Body of pancreas (tissue), 4 donors: ENCODE measurements at regions not wholly inside any gene's neighbourhood (a gene's known extent, or its start where the extent isn't known, plus 50 kb on each side); places are given as distances from the start of the nearest gene placed in this dataset.
"Not testable (repeated sequence)": the region's sequence is repeated elsewhere in the genome, so short reads cannot be mapped to it uniquely, and the experiment has no call there.

Experiments used
- ATAC-seq: fragments of 150-250 bp; one replicate; pipeline ENCODE4 v1.9.1; 2016
- DNase-seq, 4 donors: peaks; one replicate each; pipeline ENCODE4 v3.0.0-alpha.2; 2019
- H3K27ac ChIP-seq, 4 donors: fragments of 200-600 bp; sonication (generic); 1 replicate in 3 of 4; 2 replicates in 1 of 4; pipeline versions ENCODE4 v1.5.1 to v1.6.1; 2016 to 2019; ENCODE audit warnings: mild to moderate bottlenecking in 1 of 4, mixed read lengths in 1 of 4, moderate library complexity in 1 of 4
- H3K27me3 ChIP-seq, 2 donors: fragments of 200-600 bp; sonication (generic); one replicate each; pipeline ENCODE4 v1.6.0; 2016; ENCODE audit warnings: mild to moderate bottlenecking in 1 of 2
- H3K36me3 ChIP-seq, 2 donors: fragments of 200-600 bp; sonication (generic); replicated peaks in 1 of 2; 2 replicates each; pipeline ENCODE4 v1.5.1; 2016; ENCODE audit warnings: low read depth in 2 of 2; ENCODE audit not compliant: insufficient read depth in 1 of 2
- H3K4me1 ChIP-seq: fragments of 200-600 bp; sonication (generic); one replicate; pipeline ENCODE4 v1.6.0; 2016
- H3K4me3 ChIP-seq, 2 donors: fragments of 200-600 bp; sonication (generic); 1 replicate in 1 of 2; 2 replicates in 1 of 2; pipeline ENCODE4 v1.5.1; 2016 to 2019
- H3K9me3 ChIP-seq, 3 donors: fragments of 200-600 bp; sonication (generic); 1 replicate in 2 of 3; 2 replicates in 1 of 3; pipeline ENCODE4 v1.5.1; 2016
- POLR2A ChIP-seq, 3 donors: fragments of 450-650 bp; IDR thresholded peaks; one replicate each; pipeline ENCODE4 v1.6.1; 2016; ENCODE audit warnings: antibody characterized with exemption in 3 of 3, mild to moderate bottlenecking in 2 of 3
- WGBS, 2 donors: methylation state at CpG; one replicate each; pipeline ENCODE4 v1.1.5; 2017; 5-methylcytosine and 5-hydroxymethylcytosine counted together
- intact Hi-C: fragments of 100-400 bp; cut with DNase I; formaldehyde crosslinking; loops from one replicate; pipeline ENCODE4 v1.15.1; 2023
- TF ChIP-seq, protein P1 (sequence below), 7 experiments: fragments of 450-650 bp in 4 of 7; fragments of 200-600 bp in 3 of 7; sonication (generic) in 3 of 7; IDR thresholded peaks; one replicate each; pipeline ENCODE4 v1.5.1; 2016 to 2019; ENCODE audit warnings: antibody characterized with exemption in 7 of 7

GRCh38 chrX:99988532-99988931 lies 421.5 kb downstream of the PCDH19 start:
- H3K36me3 ChIP-seq, H3K9me3 ChIP-seq, ATAC-seq, DNase-seq, intact Hi-C loops, H3K27ac ChIP-seq, H3K4me1 ChIP-seq, H3K4me3 ChIP-seq, H3K27me3 ChIP-seq: not testable (repeated sequence)
- WGBS, 2 donors, result 51 to 67% methylated on average over 2 to 3 of the region's 3 CpGs

DNA sequence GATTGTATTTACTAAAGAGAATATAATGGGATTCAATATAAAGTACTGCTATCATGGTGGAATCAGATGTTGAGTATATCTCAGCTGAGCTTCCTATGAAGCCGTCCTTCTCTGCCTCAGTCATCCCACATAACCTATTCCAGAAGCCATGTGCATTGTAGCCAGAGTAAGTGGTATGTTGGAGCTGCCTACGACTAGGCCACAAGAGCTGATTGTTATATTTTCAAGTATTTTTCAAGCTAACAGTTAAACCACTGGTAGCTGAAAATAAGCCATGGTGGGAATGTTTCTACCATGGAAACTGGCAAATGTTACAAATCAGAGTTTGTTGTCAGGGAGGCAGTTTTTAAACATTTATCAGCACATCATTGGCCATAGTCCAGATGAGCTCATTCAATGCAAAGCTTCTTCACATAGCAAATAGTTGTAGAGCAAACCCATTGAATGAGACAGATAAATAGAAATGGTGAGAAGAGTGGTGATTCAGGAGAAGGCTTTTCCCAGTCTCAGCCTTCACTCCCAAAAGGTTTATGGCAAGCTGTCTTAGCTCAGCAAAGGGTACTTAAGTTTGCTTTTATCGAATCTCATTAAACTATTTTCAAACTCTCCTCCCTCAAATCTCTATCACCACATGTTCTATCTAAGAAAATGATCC lies 436.4 kb downstream of the PCDH19 start:
- H3K27me3 ChIP-seq, result no peaks in the 10 kb centered on the region
- WGBS, 2 donors, result 55 to 79% methylated on average over 3 of the region's 3 CpGs
- no peak for DNase-seq
- no peaks in the 10 kb centered on the region for H3K9me3 ChIP-seq
- no peak for ATAC-seq
- intact Hi-C loops, result no loop called here
- H3K27ac ChIP-seq, result no peak overlapping the region
- H3K4me1 ChIP-seq, result no peaks in the 10 kb centered on the region
- no peaks in the 10 kb centered on the region for H3K36me3 ChIP-seq
- H3K4me3 ChIP-seq, result no peak overlapping the region
- no peak for TF ChIP-seq POLR2A (IDR thresholded peaks at IDR 0.05)
- TF ChIP-seq, protein P1, sequence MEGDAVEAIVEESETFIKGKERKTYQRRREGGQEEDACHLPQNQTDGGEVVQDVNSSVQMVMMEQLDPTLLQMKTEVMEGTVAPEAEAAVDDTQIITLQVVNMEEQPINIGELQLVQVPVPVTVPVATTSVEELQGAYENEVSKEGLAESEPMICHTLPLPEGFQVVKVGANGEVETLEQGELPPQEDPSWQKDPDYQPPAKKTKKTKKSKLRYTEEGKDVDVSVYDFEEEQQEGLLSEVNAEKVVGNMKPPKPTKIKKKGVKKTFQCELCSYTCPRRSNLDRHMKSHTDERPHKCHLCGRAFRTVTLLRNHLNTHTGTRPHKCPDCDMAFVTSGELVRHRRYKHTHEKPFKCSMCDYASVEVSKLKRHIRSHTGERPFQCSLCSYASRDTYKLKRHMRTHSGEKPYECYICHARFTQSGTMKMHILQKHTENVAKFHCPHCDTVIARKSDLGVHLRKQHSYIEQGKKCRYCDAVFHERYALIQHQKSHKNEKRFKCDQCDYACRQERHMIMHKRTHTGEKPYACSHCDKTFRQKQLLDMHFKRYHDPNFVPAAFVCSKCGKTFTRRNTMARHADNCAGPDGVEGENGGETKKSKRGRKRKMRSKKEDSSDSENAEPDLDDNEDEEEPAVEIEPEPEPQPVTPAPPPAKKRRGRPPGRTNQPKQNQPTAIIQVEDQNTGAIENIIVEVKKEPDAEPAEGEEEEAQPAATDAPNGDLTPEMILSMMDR (IDR thresholded peaks at IDR 0.05), result no peak

- Histone ChIP-seq H3K36me3 (no peaks in the 10 kb centered on the region), H3K27me3 (no peaks in the 10 kb centered on the region), H3K4me3 (no peak overlapping the region), H3K4me1 (no peaks in the 10 kb centered on the region), H3K9me3 (no peaks in the 10 kb centered on the region), H3K27ac (no peak overlapping the region)
- TF ChIP-seq POLR2A (IDR thresholded peaks at IDR 0.05), result no peak
- TF ChIP-seq, protein P1 (IDR thresholded peaks at IDR 0.05), result no peak
- ATAC-seq, result no peak
- WGBS, 2 donors, result 38 to 63% methylated on average over 7 to 13 of the region's 15 CpGs
- intact Hi-C loops, result no loop called here
- no peak for DNase-seq
These were observed 470.2 kb downstream of the PCDH19 start for GRCh38 chrX:99939883-99940232.

DNA sequence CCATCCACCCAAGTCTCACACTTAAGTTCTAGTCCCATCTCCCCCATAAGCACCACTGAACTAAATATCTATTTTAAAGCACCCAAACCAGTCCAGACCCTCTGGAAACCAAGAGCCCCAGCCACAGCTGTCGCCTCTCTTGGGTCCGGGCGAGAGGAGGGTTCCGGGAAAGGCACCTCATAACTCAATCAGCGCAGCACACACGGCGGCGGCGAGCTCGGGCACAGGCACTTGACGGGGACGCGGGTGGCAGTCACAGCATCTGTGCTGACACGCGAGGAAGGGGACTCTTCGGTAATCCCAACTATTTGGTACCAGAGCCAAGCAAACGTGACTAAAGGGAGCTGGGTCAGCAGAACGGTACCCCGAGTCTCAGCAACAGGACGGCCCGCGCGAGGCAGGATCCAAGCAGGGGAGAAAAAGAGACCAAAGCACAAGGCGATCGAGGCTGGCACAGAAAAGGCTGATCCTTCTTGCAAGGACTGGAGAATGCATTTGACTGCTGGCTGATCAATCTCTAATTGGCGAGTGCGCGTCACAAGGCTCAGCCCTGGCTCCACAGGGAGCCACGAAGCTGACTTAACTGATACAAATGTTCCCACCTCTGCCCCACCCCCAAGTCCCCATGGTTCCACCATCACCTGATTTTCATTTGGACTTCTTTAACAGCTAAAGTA lies 470.7 kb downstream of the PCDH19 start:
- DNase-seq, H3K27ac ChIP-seq, ATAC-seq, H3K36me3 ChIP-seq, H3K9me3 ChIP-seq, intact Hi-C loops, H3K4me3 ChIP-seq, H3K27me3 ChIP-seq, H3K4me1 ChIP-seq: not testable (repeated sequence)
- WGBS, 2 donors, result 34 to 80% methylated on average over 4 to 19 of the region's 29 CpGs

- no peak for DNase-seq
- intact Hi-C loops, result no loop called here
- no peak for ATAC-seq
- no peaks in the 10 kb centered on the region for H3K4me1 ChIP-seq
- TF ChIP-seq POLR2A (IDR thresholded peaks at IDR 0.05), result no peak
- no peaks in the 10 kb centered on the region for H3K9me3 ChIP-seq
- H3K27me3 ChIP-seq, result no peaks in the 10 kb centered on the region
- H3K4me3 ChIP-seq, result no peak overlapping the region
- H3K27ac ChIP-seq, result no peak overlapping the region
- H3K36me3 ChIP-seq, result no peaks in the 10 kb centered on the region
- WGBS, 2 donors, result 60% methylated on average over 1 of the region's 10 CpGs; no CpG with 5 or more reads in 1 of the 2 donors
These were observed 471.6 kb downstream of the PCDH19 start for GRCh38 chrX:99938464-99938863.

- no peaks in the 10 kb centered on the region for H3K4me1 ChIP-seq
- intact Hi-C loops, result no loop called here
- TF ChIP-seq, protein P1 (IDR thresholded peaks at IDR 0.05), result no peak
- no peak for TF ChIP-seq POLR2A (IDR thresholded peaks at IDR 0.05)
- ATAC-seq (no peak), DNase-seq (no peak)
- no peaks in the 10 kb centered on the region for H3K36me3 ChIP-seq
- WGBS, 2 donors, result 55 to 65% methylated on average over 1 of the region's 1 CpG
- no peak overlapping the region for H3K4me3 ChIP-seq
- H3K27ac ChIP-seq, result no peak overlapping the region
- no peaks in the 10 kb centered on the region for H3K27me3 ChIP-seq
- H3K9me3 ChIP-seq, result no peaks in the 10 kb centered on the region
These were observed 476.2 kb downstream of the PCDH19 start for GRCh38 chrX:99933865-99934264.
